Vagina (tissue), 2 donors: ENCODE measurements at regions not wholly inside any gene's neighbourhood (a gene's known extent, or its start where the extent isn't known, plus 50 kb on each side); places are given as distances from the start of the nearest gene placed in this dataset.
A peak's percentile ranks its signal among the peaks of the same experiment; 100 is the strongest.

Source experiments
- DNase-seq, 2 donors: peaks; one replicate each; pipeline ENCODE4 v3.0.0-alpha.2; 2017; ENCODE audit errors: extremely low spot score in 2 of 2
- H3K27ac ChIP-seq: fragments of 200-600 bp; sonication (generic); one replicate; pipeline ENCODE4 v1.5.1; 2019
- H3K27me3 ChIP-seq: fragments of 200-600 bp; sonication (generic); one replicate; pipeline ENCODE4 v1.5.1; 2019
- H3K36me3 ChIP-seq, 2 donors: fragments of 200-600 bp; sonication (generic); one replicate each; pipeline ENCODE4 v1.5.1; 2017 to 2019
- H3K4me1 ChIP-seq: fragments of 200-600 bp; sonication (generic); one replicate; pipeline ENCODE4 v1.5.1; 2019
- H3K4me3 ChIP-seq, 2 donors: fragments of 200-600 bp; sonication (generic); 1 replicate in 1 of 2; 2 replicates in 1 of 2; pipeline ENCODE4 v1.5.1; 2016 to 2019
- H3K9me3 ChIP-seq: fragments of 200-600 bp; sonication (generic); one replicate; pipeline ENCODE4 v1.5.1; 2019
- POLR2A ChIP-seq, 2 donors: fragments of 450-650 bp; IDR thresholded peaks; one replicate each; pipeline ENCODE4 v1.6.1; 2017; ENCODE audit warnings: antibody characterized with exemption in 2 of 2, mild to moderate bottlenecking in 2 of 2, moderate library complexity in 2 of 2
- POLR2AphosphoS5 ChIP-seq, 2 donors: sonication (generic); formaldehyde crosslinking; IDR thresholded peaks; one replicate each; pipeline ENCODE4 v1.9.0; 2017; ENCODE audit warnings: antibody characterized with exemption in 2 of 2, mild to moderate bottlenecking in 2 of 2, low read depth in 1 of 2; ENCODE audit not compliant: insufficient read depth in 1 of 2
- intact Hi-C: fragments of 100-400 bp; cut with DNase I; formaldehyde crosslinking; loops from one replicate; pipeline ENCODE4 v1.15.1; 2023
- TF ChIP-seq, protein P1 (sequence below), 3 experiments: fragments of 450-650 bp in 2 of 3; fragments of 200-600 bp in 1 of 3; sonication (generic) in 1 of 3; IDR thresholded peaks; one replicate each; pipeline ENCODE4 v1.5.1; 2017 to 2019; ENCODE audit warnings: antibody characterized with exemption in 3 of 3, mild to moderate bottlenecking in 2 of 3, moderate library complexity in 2 of 3

DNA sequence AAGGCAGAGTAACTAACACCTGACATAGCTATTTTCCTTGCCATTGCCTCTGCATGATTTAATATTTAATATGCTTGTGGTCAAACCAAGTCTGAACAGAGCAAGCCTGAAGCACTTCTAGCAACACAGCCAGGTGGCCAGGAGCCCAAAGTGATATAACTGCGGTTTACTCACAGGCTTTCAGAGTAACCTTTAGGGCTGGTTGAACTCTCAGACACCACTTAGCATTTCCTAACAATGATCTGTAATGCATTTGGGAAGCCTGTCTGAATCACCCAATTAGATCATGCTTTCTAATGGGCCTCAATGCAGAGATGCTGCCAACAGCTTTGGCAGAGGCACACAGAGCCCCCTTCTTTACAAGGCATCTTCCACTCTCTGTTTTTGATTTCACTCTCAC lies 96.1 kb downstream of the FDX1 start:
- TF ChIP-seq, protein P1, sequence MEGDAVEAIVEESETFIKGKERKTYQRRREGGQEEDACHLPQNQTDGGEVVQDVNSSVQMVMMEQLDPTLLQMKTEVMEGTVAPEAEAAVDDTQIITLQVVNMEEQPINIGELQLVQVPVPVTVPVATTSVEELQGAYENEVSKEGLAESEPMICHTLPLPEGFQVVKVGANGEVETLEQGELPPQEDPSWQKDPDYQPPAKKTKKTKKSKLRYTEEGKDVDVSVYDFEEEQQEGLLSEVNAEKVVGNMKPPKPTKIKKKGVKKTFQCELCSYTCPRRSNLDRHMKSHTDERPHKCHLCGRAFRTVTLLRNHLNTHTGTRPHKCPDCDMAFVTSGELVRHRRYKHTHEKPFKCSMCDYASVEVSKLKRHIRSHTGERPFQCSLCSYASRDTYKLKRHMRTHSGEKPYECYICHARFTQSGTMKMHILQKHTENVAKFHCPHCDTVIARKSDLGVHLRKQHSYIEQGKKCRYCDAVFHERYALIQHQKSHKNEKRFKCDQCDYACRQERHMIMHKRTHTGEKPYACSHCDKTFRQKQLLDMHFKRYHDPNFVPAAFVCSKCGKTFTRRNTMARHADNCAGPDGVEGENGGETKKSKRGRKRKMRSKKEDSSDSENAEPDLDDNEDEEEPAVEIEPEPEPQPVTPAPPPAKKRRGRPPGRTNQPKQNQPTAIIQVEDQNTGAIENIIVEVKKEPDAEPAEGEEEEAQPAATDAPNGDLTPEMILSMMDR (IDR thresholded peaks at IDR 0.05), result no peak
- Histone ChIP-seq H3K36me3 (no peaks in the 10 kb centered on the region), H3K27me3 (no peaks in the 10 kb centered on the region), H3K27ac (peak overlapping the region; percentile 25), H3K4me1 (no peaks in the 10 kb centered on the region), H3K9me3 (no peaks in the 10 kb centered on the region), H3K4me3 (no peak overlapping the region)
- DNase-seq, result no peak
- intact Hi-C loops, result no loop called here

DNA sequence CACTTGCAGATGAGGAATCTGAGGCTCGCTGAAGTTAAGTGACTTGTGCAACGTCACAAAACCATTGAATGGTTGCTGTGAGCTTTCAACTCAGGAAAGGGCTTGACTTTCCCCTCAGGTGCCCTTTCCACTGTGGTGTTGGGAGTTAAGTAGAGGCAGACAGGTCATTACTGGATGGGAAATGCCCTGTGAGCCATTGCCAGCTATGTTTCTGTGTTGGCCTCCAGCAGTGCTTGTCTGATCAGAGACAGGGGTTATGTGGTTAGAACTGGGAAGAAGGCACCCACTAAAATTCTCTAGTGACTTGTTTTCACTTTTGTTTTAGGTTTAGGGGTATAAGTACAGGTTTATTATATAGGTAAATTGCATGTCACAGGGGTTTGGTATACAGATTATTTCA lies 96.6 kb downstream of the FDX1 start:
- H3K4me1 ChIP-seq, result no peaks in the 10 kb centered on the region
- no peaks in the 10 kb centered on the region for H3K27me3 ChIP-seq
- DNase-seq, result no peak
- H3K9me3 ChIP-seq, result no peaks in the 10 kb centered on the region
- no peaks in the 10 kb centered on the region for H3K36me3 ChIP-seq
- intact Hi-C loops, result no loop called here
- no peak overlapping the region for H3K27ac ChIP-seq
- H3K4me3 ChIP-seq, result no peak overlapping the region
- TF ChIP-seq POLR2AphosphoS5 (IDR thresholded peaks at IDR 0.05; ENCODE audit: insufficient read depth in 1 of 2, low read depth in 1 of 2), result no peak
- no peak for TF ChIP-seq POLR2A (IDR thresholded peaks at IDR 0.05)
- TF ChIP-seq, protein P1 (IDR thresholded peaks at IDR 0.05), result no peak
